HUDEP-2 (cell line): ENCODE measurements at regions not wholly inside any gene's neighbourhood (a gene's known extent, or its start where the extent isn't known, plus 50 kb on each side); places are given as distances from the start of the nearest gene placed in this dataset.
A peak's percentile ranks its signal among the peaks of the same experiment; 100 is the strongest.
"Not testable (repeated sequence)": the region's sequence is repeated elsewhere in the genome, so short reads cannot be mapped to it uniquely, and the experiment has no call there.

Experiments
- DNase-seq, 76 experiments: peaks; one replicate each; lab custom pipeline; 2025; ENCODE audit not compliant: unreplicated experiment in 76 of 76; lab: John Stamatoyannopoulos, UW

GRCh38 chrX:89539150-89539549, 382.6 kb upstream of the TGIF2LX start:
- not testable (repeated sequence) for DNase-seq

GRCh38 chrX:89557146-89557545, 364.6 kb upstream of the TGIF2LX start:
- not testable (repeated sequence) for DNase-seq

GRCh38 chrX:89562079-89562478, 359.6 kb upstream of the TGIF2LX start:
- not testable (repeated sequence) for DNase-seq

GRCh38 chrX:89563107-89563506, 358.6 kb upstream of the TGIF2LX start:
- not testable (repeated sequence) for DNase-seq

- DNase-seq = not testable (repeated sequence)
These were observed 353.9 kb upstream of the TGIF2LX start for GRCh38 chrX:89567787-89568186.

GRCh38 chrX:89581868-89582267, 339.8 kb upstream of the TGIF2LX start:
- DNase-seq = peak in 20 of 76 experiments; percentile 0 to 29 (median 6)

GRCh38 chrX:89631858-89632257, 289.9 kb upstream of the TGIF2LX start:
- not testable (repeated sequence) for DNase-seq

GRCh38 chrX:89635887-89636286, 285.8 kb upstream of the TGIF2LX start:
- DNase-seq = not testable (repeated sequence)

- DNase-seq = not testable (repeated sequence)
These were observed 263.0 kb upstream of the TGIF2LX start for GRCh38 chrX:89658662-89659061.

GRCh38 chrX:89706481-89706880, 215.2 kb upstream of the TGIF2LX start:
- DNase-seq = not testable (repeated sequence)

GRCh38 chrX:89707363-89707927, 214.3 kb upstream of the TGIF2LX start:
- DNase-seq = not testable (repeated sequence)

GRCh38 chrX:89734367-89734766, 187.3 kb upstream of the TGIF2LX start:
- DNase-seq = not testable (repeated sequence)

- DNase-seq = peak in 3 of 76 experiments; percentile 0 to 6 (median 1)
These were observed 165.2 kb upstream of the TGIF2LX start for GRCh38 chrX:89756466-89756865.

GRCh38 chrX:89757767-89758166, 163.9 kb upstream of the TGIF2LX start:
- peak in 4 of 76 experiments; percentile 0 to 16 (median 10) for DNase-seq

GRCh38 chrX:89759076-89759685, 162.5 kb upstream of the TGIF2LX start:
- not testable (repeated sequence) for DNase-seq

GRCh38 chrX:89771639-89772038, 150.1 kb upstream of the TGIF2LX start:
- not testable (repeated sequence) for DNase-seq

- not testable (repeated sequence) for DNase-seq
These were observed 110.3 kb upstream of the TGIF2LX start for GRCh38 chrX:89811440-89811839.

- not testable (repeated sequence) for DNase-seq
These were observed 82.0 kb upstream of the TGIF2LX start for GRCh38 chrX:89839723-89840122.

- DNase-seq = peak in 6 of 76 experiments; percentile 1 to 28 (median 15)
These were observed 50.0 kb upstream of the TGIF2LX start for GRCh38 chrX:89871662-89872061.
